HEK293T (cell line): ENCODE measurements at regions not wholly inside any gene's neighbourhood (a gene's known extent, or its start where the extent isn't known, plus 50 kb on each side); places are given as distances from the start of the nearest gene placed in this dataset.

Source experiments
- BHLHE40 ChIP-seq: fragments of 450-650 bp; IDR thresholded peaks from 2 replicates; pipeline ENCODE4 v1.6.1; 2016; ENCODE audit warnings: mild to moderate bottlenecking, moderate library complexity, borderline replicate concordance
- ELF4 ChIP-seq: fragments of 450-650 bp; IDR thresholded peaks from 2 replicates; pipeline ENCODE4 v1.6.1; 2017; ENCODE audit warnings: antibody characterized with exemption
- FOXK2 ChIP-seq: fragments of 450-650 bp; IDR thresholded peaks from 2 replicates; pipeline ENCODE4 v1.6.1; 2016; ENCODE audit warnings: mild to moderate bottlenecking
- FOXM1 ChIP-seq: fragments of 450-650 bp; IDR thresholded peaks from 2 replicates; pipeline ENCODE4 v1.6.1; 2017; ENCODE audit warnings: mild to moderate bottlenecking, borderline replicate concordance
- SP1 ChIP-seq: fragments of 450-650 bp; IDR thresholded peaks from 2 replicates; pipeline ENCODE4 v1.6.1; 2017
- TARDBP ChIP-seq: fragments of 450-650 bp; IDR thresholded peaks from 2 replicates; pipeline ENCODE4 v1.6.1; 2016

DNA sequence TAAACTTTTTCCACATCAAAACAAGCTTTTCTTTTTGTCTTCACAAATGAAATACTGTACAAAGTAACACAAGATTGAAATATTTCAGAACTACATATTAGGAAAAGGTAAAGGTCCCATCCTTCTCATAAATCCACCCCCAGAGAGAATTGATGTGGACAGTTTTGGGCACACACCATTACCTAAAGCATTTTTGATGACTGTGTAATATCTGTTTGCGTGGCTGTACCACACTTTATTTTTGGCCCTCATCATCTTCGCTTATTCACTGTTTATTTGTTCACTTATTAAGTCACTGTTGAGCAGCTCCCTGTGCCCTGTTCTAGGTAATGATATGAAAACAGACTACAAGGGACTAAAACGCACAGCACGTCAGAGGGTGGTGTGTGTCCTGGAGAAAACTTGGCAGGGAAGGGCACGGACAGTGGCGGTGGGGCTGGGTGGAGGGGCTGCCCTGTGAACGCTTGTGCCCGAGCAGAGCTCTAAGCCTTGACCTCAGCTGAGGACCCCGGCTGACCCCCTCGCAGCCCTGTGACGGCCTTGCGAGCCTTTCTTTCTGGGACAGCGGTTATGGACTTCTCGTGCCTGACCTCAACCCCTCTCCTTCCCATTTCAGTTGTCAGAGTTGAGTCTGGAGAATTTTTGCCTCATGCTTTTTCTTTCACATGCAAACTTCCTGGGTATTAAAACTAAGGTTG, 241.3 kb downstream of the EMX2 start:
- TF ChIP-seq TARDBP, result no peak
- no peak for TF ChIP-seq FOXM1
- no peak for TF ChIP-seq ELF4
- no peak for TF ChIP-seq SP1
- no peak for TF ChIP-seq FOXK2
- TF ChIP-seq BHLHE40, result no peak
